OCI-LY1 (cell line): ENCODE measurements at regions not wholly inside any gene's neighbourhood (a gene's known extent, or its start where the extent isn't known, plus 50 kb on each side); places are given as distances from the start of the nearest gene placed in this dataset.

Experiments used
- H2AFZ ChIP-seq: fragments of 200-600 bp; sonication (generic), shearing (Covaris generic); 2 replicates; pipeline ENCODE4 v1.6.0; 2014; ENCODE audit warnings: antibody characterized with exemption, mild to moderate bottlenecking, low read length
- H3F3A ChIP-seq: fragments of 200-600 bp; sonication (generic), shearing (Covaris generic); 2 replicates; pipeline ENCODE4 v1.6.0; 2014; ENCODE audit warnings: mild to moderate bottlenecking, antibody characterized with exemption, low read length, moderate library complexity; ENCODE audit not compliant: insufficient read depth
- H3K27ac ChIP-seq: fragments of 200-600 bp; sonication (generic); 2 replicates; pipeline ENCODE4 v1.5.1; 2014; ENCODE audit warnings: low read length, mixed run types, mild to moderate bottlenecking, low read depth; ENCODE audit not compliant: poor library complexity, severe bottlenecking
- H3K27me3 ChIP-seq: fragments of 200-600 bp; sonication (generic); 2 replicates; pipeline ENCODE4 v1.6.0; 2014; ENCODE audit warnings: antibody characterized with exemption, mild to moderate bottlenecking, low read length, moderate library complexity; ENCODE audit not compliant: insufficient read depth
- H3K36me3 ChIP-seq: fragments of 200-600 bp; sonication (generic); 2 replicates; pipeline ENCODE4 v1.6.1; 2014; ENCODE audit warnings: mild to moderate bottlenecking, antibody characterized with exemption, low read length, moderate library complexity, mixed read lengths; ENCODE audit not compliant: insufficient read depth
- H3K4me1 ChIP-seq: fragments of 200-600 bp; sonication (generic); 2 replicates; pipeline ENCODE4 v1.5.1; 2014; ENCODE audit warnings: mild to moderate bottlenecking, low read length, moderate library complexity; ENCODE audit not compliant: insufficient read depth, severe bottlenecking
- H3K4me2 ChIP-seq: fragments of 200-600 bp; sonication (generic), shearing (Covaris generic); 2 replicates; pipeline ENCODE4 v1.6.1; 2014; ENCODE audit warnings: low read length
- H3K4me3 ChIP-seq: fragments of 200-600 bp; sonication (generic); 2 replicates; pipeline ENCODE4 v1.5.1; 2014; ENCODE audit warnings: low read length, low read depth, mild to moderate bottlenecking, mixed read lengths; ENCODE audit not compliant: poor library complexity, severe bottlenecking
- H3K79me2 ChIP-seq: fragments of 200-600 bp; shearing (Covaris generic); 2 replicates; pipeline ENCODE4 v1.6.1; 2016; ENCODE audit warnings: mixed run types, low read length, mixed read lengths; ENCODE audit not compliant: insufficient read depth
- H3K9ac ChIP-seq: fragments of 200-600 bp; sonication (generic), shearing (Covaris generic); 2 replicates; pipeline ENCODE4 v1.6.1; 2014; ENCODE audit warnings: mild to moderate bottlenecking, low read length, mixed read lengths
- H3K9me2 ChIP-seq: fragments of 200-600 bp; sonication (generic), shearing (Covaris generic); 2 replicates; pipeline ENCODE4 v1.6.1; 2014; ENCODE audit warnings: low read depth, mild to moderate bottlenecking, low read length, mixed read lengths
- H3K9me3 ChIP-seq: fragments of 200-600 bp; shearing (Covaris generic); 2 replicates; pipeline ENCODE4 v1.6.1; 2014; ENCODE audit warnings: low read length, mixed read lengths
- H4K20me1 ChIP-seq: fragments of 200-600 bp; sonication (generic), shearing (Covaris generic); 2 replicates; pipeline ENCODE4 v1.6.0; 2016; ENCODE audit warnings: mild to moderate bottlenecking, low read length; ENCODE audit not compliant: insufficient read depth
- CTCF ChIP-seq: fragments of 200-600 bp; sonication (generic), shearing (Covaris generic); IDR thresholded peaks from 2 replicates; pipeline ENCODE4 v1.5.1; 2017; ENCODE audit warnings: mild to moderate bottlenecking, antibody characterized with exemption, low read length, moderate library complexity, mixed read lengths
- EZH2 ChIP-seq: fragments of 200-600 bp; sonication (generic), shearing (Covaris generic); IDR thresholded peaks from 2 replicates; pipeline ENCODE4 v1.8.0; 2017; ENCODE audit warnings: borderline replicate concordance, mixed run types, mild to moderate bottlenecking, antibody characterized with exemption, low read length, moderate library complexity, mixed read lengths

- H3K4me3 ChIP-seq, result no peak overlapping the region
- no peaks in the 10 kb centered on the region for H3K27me3 ChIP-seq
- no peak overlapping the region for H3K4me2 ChIP-seq
- no peaks in the 10 kb centered on the region for H3K79me2 ChIP-seq
- H3K9ac ChIP-seq, result no peak overlapping the region
- H3K4me1 ChIP-seq, result no peaks in the 10 kb centered on the region
- no peaks in the 10 kb centered on the region for H3K36me3 ChIP-seq
- no peak overlapping the region for H3K27ac ChIP-seq
- no peak for TF ChIP-seq CTCF
- no peak for TF ChIP-seq EZH2
- H2AFZ ChIP-seq, result no peak overlapping the region
- H3K9me2 ChIP-seq, result no peaks in the 10 kb centered on the region
- no peaks in the 10 kb centered on the region for H4K20me1 ChIP-seq
- H3F3A ChIP-seq, result no peaks in the 10 kb centered on the region
- H3K9me3 ChIP-seq, result no peaks in the 10 kb centered on the region
Measured at GRCh38 chr14:62144863-62145262, 382.6 kb downstream of the SNAPC1 start.

DNA sequence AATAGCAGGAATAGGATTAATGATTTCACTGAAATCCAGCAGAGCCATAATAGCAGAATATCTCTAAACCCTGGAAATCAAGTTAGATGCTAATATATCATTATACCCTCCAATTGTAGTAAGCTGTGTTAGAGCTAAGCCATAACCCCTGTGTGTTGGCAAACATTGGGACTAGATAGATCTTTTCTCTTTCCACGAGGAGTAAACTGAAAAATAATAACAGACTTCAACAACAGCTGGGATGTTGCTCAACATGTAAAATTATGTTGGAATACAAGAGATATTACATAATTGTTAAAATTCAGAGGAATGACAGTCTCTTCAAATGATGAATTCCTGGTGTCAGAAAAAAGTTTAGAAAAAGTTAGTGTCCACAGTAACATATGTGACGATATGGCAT is 383.8 kb downstream of the SNAPC1 start:
- Histone ChIP-seq H3K36me3 (no peaks in the 10 kb centered on the region), H3K4me3 (no peak overlapping the region), H3K4me2 (no peak overlapping the region), H4K20me1 (no peaks in the 10 kb centered on the region), H3K9ac (no peak overlapping the region), H2AFZ (no peak overlapping the region), H3K27ac (no peak overlapping the region), H3K4me1 (no peaks in the 10 kb centered on the region), H3K79me2 (no peaks in the 10 kb centered on the region), H3F3A (no peaks in the 10 kb centered on the region), H3K9me2 (no peaks in the 10 kb centered on the region), H3K9me3 (no peaks in the 10 kb centered on the region), H3K27me3 (no peaks in the 10 kb centered on the region)
- TF ChIP-seq CTCF (no peak), EZH2 (no peak)

DNA sequence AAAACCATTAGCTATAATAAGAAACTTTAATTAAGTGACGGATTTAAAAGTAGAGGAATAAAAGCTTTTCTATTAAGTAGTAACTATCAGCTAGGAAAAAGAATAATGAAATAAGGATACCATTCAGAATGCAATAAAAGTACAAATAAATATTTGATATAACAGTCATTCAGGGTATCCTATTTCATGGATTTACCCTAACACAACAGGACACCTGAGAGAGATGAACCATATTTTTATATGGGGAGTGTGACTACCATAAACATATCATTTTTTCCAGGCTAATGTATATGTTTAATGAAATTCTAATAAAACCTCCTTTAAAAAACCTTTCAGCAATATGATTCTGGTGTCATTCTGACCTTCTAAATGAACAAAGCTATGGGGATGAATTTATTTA is 393.8 kb downstream of the SNAPC1 start:
- no peaks in the 10 kb centered on the region for H3K9me3 ChIP-seq

More for the DNA sequence above, 393.8 kb downstream of the SNAPC1 start:
- Histone ChIP-seq H3K36me3 (no peaks in the 10 kb centered on the region), H3K9me2 (no peaks in the 10 kb centered on the region), H3K79me2 (no peaks in the 10 kb centered on the region), H3K4me1 (no peaks in the 10 kb centered on the region), H3K4me2 (no peak overlapping the region), H3K9ac (no peak overlapping the region), H3K27me3 (no peaks in the 10 kb centered on the region), H3K27ac (no peak overlapping the region), H4K20me1 (no peaks in the 10 kb centered on the region), H3K4me3 (no peak overlapping the region), H3F3A (no peaks in the 10 kb centered on the region), H2AFZ (no peak overlapping the region)
- no peak for TF ChIP-seq CTCF
- no peak for TF ChIP-seq EZH2
